Keratinocyte (primary cell): ENCODE measurements at regions not wholly inside any gene's neighbourhood (a gene's known extent, or its start where the extent isn't known, plus 50 kb on each side); places are given as distances from the start of the nearest gene placed in this dataset.

Experiments used
- DNase-seq: peaks from one replicate; pipeline ENCODE4 v3.0.0-alpha.2; 2011; ENCODE audit warnings: low read depth, missing footprints, low spot score
- FAIRE-seq: peaks from 2 replicates; lab custom pipeline; 2011; peaks lifted over from hg19 to GRCh38; lab: Jason Lieb, UNC
- H2AFZ ChIP-seq: 2 replicates; pipeline ENCODE4 v1.6.0; 2012; ENCODE audit warnings: low read length, control low read depth, inconsistent platforms; ENCODE audit not compliant: control insufficient read depth
- H3K27ac ChIP-seq: 2 replicates; pipeline ENCODE4 v1.5.1; 2011; ENCODE audit warnings: low read length; ENCODE audit not compliant: control insufficient read depth, insufficient read depth
- H3K27me3 ChIP-seq: 3 replicates; pipeline ENCODE4 v1.6.0; 2011; ENCODE audit warnings: low read length; ENCODE audit not compliant: control insufficient read depth, insufficient read depth; ENCODE audit errors: extremely low read depth
- H3K36me3 ChIP-seq, 2 experiments: 2 replicates in 1 of 2; 3 replicates in 1 of 2; pipeline ENCODE4 v1.5.1; 2011; ENCODE audit warnings: low read length in 2 of 2, mild to moderate bottlenecking in 1 of 2; ENCODE audit not compliant: control insufficient read depth in 2 of 2, insufficient read depth in 2 of 2; ENCODE audit errors: extremely low read depth in 1 of 2
- H3K4me1 ChIP-seq: 3 replicates; pipeline ENCODE4 v1.5.1; 2011; ENCODE audit warnings: low read length; ENCODE audit not compliant: control insufficient read depth, insufficient read depth; ENCODE audit errors: extremely low read depth
- H3K4me2 ChIP-seq: 3 replicates; pipeline ENCODE4 v1.6.0; 2011; ENCODE audit warnings: low read depth, low read length; ENCODE audit not compliant: control insufficient read depth, insufficient read depth; ENCODE audit errors: extremely low read depth
- H3K4me3 ChIP-seq, 3 experiments: fragments of 200-600 bp in 1 of 3; sonication (generic) in 1 of 3; 2 replicates in 2 of 3; 3 replicates in 1 of 3; pipeline ENCODE4 v1.5.1; 2011 to 2016; ENCODE audit warnings: low read length in 3 of 3, mild to moderate bottlenecking in 3 of 3, control low read depth in 2 of 3, inconsistent platforms in 1 of 3, low read depth in 1 of 3, mixed read lengths in 1 of 3, mixed run types in 1 of 3, moderate library complexity in 1 of 3; ENCODE audit not compliant: control insufficient read depth in 2 of 3, insufficient read depth in 2 of 3; ENCODE audit errors: extremely low read depth in 1 of 3
- H3K79me2 ChIP-seq: 2 replicates; pipeline ENCODE4 v1.6.0; 2012; ENCODE audit warnings: low read length; ENCODE audit not compliant: control insufficient read depth, insufficient read depth
- H3K9ac ChIP-seq: 3 replicates; pipeline ENCODE4 v1.6.0; 2011; ENCODE audit warnings: low read length; ENCODE audit not compliant: control insufficient read depth, insufficient read depth; ENCODE audit errors: extremely low read depth
- H3K9me1 ChIP-seq: 3 replicates; pipeline ENCODE4 v1.6.0; 2011; ENCODE audit warnings: low read length; ENCODE audit not compliant: control insufficient read depth, insufficient read depth; ENCODE audit errors: extremely low read depth
- H3K9me3 ChIP-seq: 2 replicates; pipeline ENCODE4 v1.5.1; 2012; ENCODE audit warnings: low read depth, low read length; ENCODE audit not compliant: control insufficient read depth
- H4K20me1 ChIP-seq: 3 replicates; pipeline ENCODE4 v1.6.0; 2011; ENCODE audit warnings: low read length; ENCODE audit not compliant: control insufficient read depth, insufficient read depth; ENCODE audit errors: extremely low read depth
- CTCF ChIP-seq, 3 experiments: IDR thresholded peaks in 1 of 3; conservative IDR thresholded peaks in 1 of 3; optimal IDR thresholded peaks in 1 of 3; 2 replicates in 2 of 3; 3 replicates in 1 of 3; pipeline versions ENCODE3 to v1.5.1; 2011; ENCODE audit warnings: low read length in 3 of 3, mild to moderate bottlenecking in 3 of 3, moderate library complexity in 2 of 3, control low read depth in 1 of 3, inconsistent platforms in 1 of 3; ENCODE audit not compliant: insufficient read depth in 2 of 3; ENCODE audit errors: extremely low read depth in 1 of 3
- EZH2 ChIP-seq: IDR thresholded peaks from one replicate; pipeline ENCODE4 v1.6.1; 2012; ENCODE audit warnings: inconsistent platforms, mild to moderate bottlenecking, low read length, moderate library complexity
- dilution Hi-C: fragments of 300-500 bp; cut with MboI; formaldehyde crosslinking; loops from one replicate; pipeline ENCODE4 v1.7.0; 2020; ENCODE audit warnings: low sequenced_read_pairs; ENCODE audit not compliant: extremely low pct_ligation_motif_present

GRCh38 chr10:111887266-111887665, 296.3 kb downstream of the GPAM start:
- no peak overlapping the region for H3K4me3 ChIP-seq
- H3K27me3 ChIP-seq = no peaks in the 10 kb centered on the region
- FAIRE-seq (no peak), DNase-seq (no peak)
- H3K36me3 ChIP-seq = no peaks in the 10 kb centered on the region
- H4K20me1 ChIP-seq = no peaks in the 10 kb centered on the region
- no peaks in the 10 kb centered on the region for H3K9me3 ChIP-seq
- no peaks in the 10 kb centered on the region for H3K79me2 ChIP-seq
- H3K9ac ChIP-seq = no peak overlapping the region
- no peak overlapping the region for H3K4me2 ChIP-seq
- dilution Hi-C loops = no loop called here
- TF ChIP-seq CTCF (optimal IDR thresholded peaks at IDR 0.05 in 1 of 3, IDR thresholded peaks at IDR 0.05 in 1 of 3, conservative IDR thresholded peaks at IDR 0.05 in 1 of 3; ENCODE audit: extremely low read depth in 1 of 3, insufficient read depth in 2 of 3, low read length in 3 of 3) (no peak), EZH2 (no peak)
- no peaks in the 10 kb centered on the region for H3K9me1 ChIP-seq
- no peaks in the 10 kb centered on the region for H3K4me1 ChIP-seq
- H3K27ac ChIP-seq = no peak overlapping the region
- H2AFZ ChIP-seq = no peak overlapping the region

- no peak overlapping the region for H3K27ac ChIP-seq
- no peak for DNase-seq
- no peak overlapping the region for H3K9ac ChIP-seq
- no peak for FAIRE-seq
- no peaks in the 10 kb centered on the region for H3K9me3 ChIP-seq
- no peak overlapping the region for H2AFZ ChIP-seq
- no peaks in the 10 kb centered on the region for H3K27me3 ChIP-seq
- no peaks in the 10 kb centered on the region for H3K36me3 ChIP-seq
- no peaks in the 10 kb centered on the region for H3K4me1 ChIP-seq
- no peaks in the 10 kb centered on the region for H3K9me1 ChIP-seq
- dilution Hi-C loops = no loop called here
- H3K79me2 ChIP-seq = no peaks in the 10 kb centered on the region
- H4K20me1 ChIP-seq = no peaks in the 10 kb centered on the region
- TF ChIP-seq CTCF (optimal IDR thresholded peaks at IDR 0.05 in 1 of 3, IDR thresholded peaks at IDR 0.05 in 1 of 3, conservative IDR thresholded peaks at IDR 0.05 in 1 of 3; ENCODE audit: extremely low read depth in 1 of 3, insufficient read depth in 2 of 3, low read length in 3 of 3) (no peak), EZH2 (no peak)
- no peak overlapping the region for H3K4me2 ChIP-seq
- no peak overlapping the region for H3K4me3 ChIP-seq
These were observed 293.5 kb downstream of the GPAM start for GRCh38 chr10:111890046-111890445.
